ENCODE measurements at regions not wholly inside any gene's neighbourhood (a gene's known extent, or its start where the extent isn't known, plus 50 kb on each side); places are given as distances from the start of the nearest gene placed in this dataset.
"Not testable (repeated sequence)": the region's sequence is repeated elsewhere in the genome, so short reads cannot be mapped to it uniquely, and the experiment has no call there.

GRCh38 chr21:35606578-35606977, 453.7 kb downstream of the SETD4 start:
- no peak for DNase-seq (ENCODE audit: low read depth, low spot score)

GRCh38 chr21:35606146-35606545, 454.2 kb downstream of the SETD4 start:
- DNase-seq (ENCODE audit: low read depth, low spot score) = no peak

GRCh38 chr21:35603494-35603893, 456.8 kb downstream of the SETD4 start:
- DNase-seq (ENCODE audit: low read depth, low spot score) = no peak

- DNase-seq (ENCODE audit: low read depth, low spot score) = no peak
These were observed 457.4 kb downstream of the SETD4 start for GRCh38 chr21:35602811-35603362.

GRCh38 chr21:35601211-35601610, 459.1 kb downstream of the SETD4 start:
- no peak for DNase-seq (ENCODE audit: low read depth, low spot score)

- DNase-seq (ENCODE audit: low read depth, low spot score) = no peak
These were observed 461.2 kb downstream of the SETD4 start for GRCh38 chr21:35599164-35599563.

- no peak for DNase-seq (ENCODE audit: low read depth, low spot score)
These were observed 462.5 kb downstream of the SETD4 start for GRCh38 chr21:35597750-35598339.

- no peak for DNase-seq (ENCODE audit: low read depth, low spot score)
These were observed 465.4 kb downstream of the SETD4 start for GRCh38 chr21:35594905-35595304.

- DNase-seq (ENCODE audit: low read depth, low spot score) = no peak
These were observed 467.3 kb downstream of the SETD4 start for GRCh38 chr21:35593000-35593502.

- not testable (repeated sequence) for DNase-seq (ENCODE audit: low read depth, low spot score)
These were observed 470.0 kb downstream of the SETD4 start for GRCh38 chr21:35590284-35590683.

GRCh38 chr21:35587841-35588380, 472.4 kb downstream of the SETD4 start:
- no peak for DNase-seq (ENCODE audit: low read depth, low spot score)

- DNase-seq (ENCODE audit: low read depth, low spot score) = no peak
These were observed 474.0 kb downstream of the SETD4 start for GRCh38 chr21:35586305-35586704.

- DNase-seq (ENCODE audit: low read depth, low spot score) = no peak
These were observed 474.4 kb downstream of the SETD4 start for GRCh38 chr21:35585878-35586277.

GRCh38 chr21:35585155-35585554, 475.2 kb downstream of the SETD4 start:
- no peak for DNase-seq (ENCODE audit: low read depth, low spot score)

GRCh38 chr21:35583566-35584216, 476.6 kb downstream of the SETD4 start:
- no peak for DNase-seq (ENCODE audit: low read depth, low spot score)

- DNase-seq (ENCODE audit: low read depth, low spot score) = no peak
These were observed 477.6 kb downstream of the SETD4 start for GRCh38 chr21:35582731-35583130.

GRCh38 chr21:35581640-35582039, 478.7 kb downstream of the SETD4 start:
- no peak for DNase-seq (ENCODE audit: low read depth, low spot score)

- DNase-seq (ENCODE audit: low read depth, low spot score) = no peak
These were observed 480.6 kb downstream of the SETD4 start for GRCh38 chr21:35579520-35580293.

GRCh38 chr21:35578831-35579471, 481.4 kb downstream of the SETD4 start:
- no peak for DNase-seq (ENCODE audit: low read depth, low spot score)

- DNase-seq (ENCODE audit: low read depth, low spot score) = no peak
These were observed 482.0 kb downstream of the SETD4 start for GRCh38 chr21:35578347-35578782.

GRCh38 chr21:35575280-35575915, 484.9 kb downstream of the SETD4 start:
- DNase-seq (ENCODE audit: low read depth, low spot score) = no peak
